Activated CD8-positive, alpha-beta memory T cell treated with anti-CD3 and anti-CD28 coated beads, Interleukin-2, amount 50 U/mL, for 4 hours (primary cell): ENCODE measurements at regions not wholly inside any gene's neighbourhood (a gene's known extent, or its start where the extent isn't known, plus 50 kb on each side); places are given as distances from the start of the nearest gene placed in this dataset.
"Not testable (repeated sequence)": the region's sequence is repeated elsewhere in the genome, so short reads cannot be mapped to it uniquely, and the experiment has no call there.

ENCODE experiments used
- DNase-seq: peaks from one replicate; pipeline ENCODE4 v3.0.0-alpha.2; 2020

DNA sequence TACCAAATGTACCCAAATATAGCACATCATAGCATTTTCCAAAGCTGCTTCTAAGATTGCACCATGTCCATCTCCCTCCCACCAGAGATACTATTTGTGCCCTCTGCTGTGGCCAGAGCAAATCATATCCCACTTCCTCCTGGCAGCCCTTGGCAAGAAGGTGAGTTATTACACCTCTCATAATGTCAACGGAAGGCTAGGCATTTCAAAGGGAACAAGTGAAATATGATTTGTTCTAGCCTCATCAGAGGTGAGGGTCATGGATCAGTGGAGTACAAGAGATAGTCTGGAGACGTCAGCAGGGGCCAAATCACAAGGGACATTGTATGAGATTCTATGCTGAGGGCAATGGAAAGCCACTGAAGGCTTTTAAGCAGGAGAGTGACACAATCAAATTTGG, 90.2 kb upstream of the BCAR3 start:
- no peak for DNase-seq

DNA sequence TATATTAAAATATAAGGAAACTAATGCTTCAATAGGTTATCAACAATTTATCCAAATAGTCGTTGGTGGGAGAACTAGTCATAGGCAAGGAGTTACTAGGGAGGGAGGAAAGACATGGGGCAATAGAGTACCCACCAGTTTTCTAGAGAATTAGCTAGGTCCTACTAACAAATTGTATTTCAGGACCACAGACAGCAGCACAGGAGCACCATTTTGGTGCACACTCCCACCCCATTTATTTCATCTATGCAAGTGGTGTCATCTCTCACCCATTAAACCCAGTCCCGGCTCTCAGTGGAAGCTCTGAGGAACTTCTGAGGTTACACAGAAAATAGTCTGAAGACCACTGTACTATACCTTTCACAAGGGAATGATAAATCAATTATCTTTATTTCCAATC, 89.0 kb upstream of the BCAR3 start:
- DNase-seq: no peak

DNA sequence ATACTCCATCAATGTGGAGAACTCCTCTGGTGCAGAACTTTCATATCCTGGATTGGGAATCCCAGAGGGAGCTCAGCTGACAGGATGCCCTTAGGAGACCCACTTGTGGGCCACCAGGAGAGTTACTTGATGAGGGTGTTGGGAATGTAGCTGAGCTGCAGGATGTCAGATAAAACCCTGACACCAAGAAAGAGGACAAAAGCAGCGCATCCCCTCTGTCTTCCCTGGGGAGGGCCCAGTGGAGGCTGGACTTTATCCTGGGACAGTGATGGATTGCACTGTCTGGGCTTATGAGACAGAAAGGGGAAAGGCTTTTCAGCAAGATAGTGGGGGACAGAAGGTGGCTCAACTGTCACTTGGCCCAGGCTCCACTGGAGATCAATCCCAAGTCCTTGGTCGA, 88.1 kb upstream of the BCAR3 start:
- no peak for DNase-seq

DNA sequence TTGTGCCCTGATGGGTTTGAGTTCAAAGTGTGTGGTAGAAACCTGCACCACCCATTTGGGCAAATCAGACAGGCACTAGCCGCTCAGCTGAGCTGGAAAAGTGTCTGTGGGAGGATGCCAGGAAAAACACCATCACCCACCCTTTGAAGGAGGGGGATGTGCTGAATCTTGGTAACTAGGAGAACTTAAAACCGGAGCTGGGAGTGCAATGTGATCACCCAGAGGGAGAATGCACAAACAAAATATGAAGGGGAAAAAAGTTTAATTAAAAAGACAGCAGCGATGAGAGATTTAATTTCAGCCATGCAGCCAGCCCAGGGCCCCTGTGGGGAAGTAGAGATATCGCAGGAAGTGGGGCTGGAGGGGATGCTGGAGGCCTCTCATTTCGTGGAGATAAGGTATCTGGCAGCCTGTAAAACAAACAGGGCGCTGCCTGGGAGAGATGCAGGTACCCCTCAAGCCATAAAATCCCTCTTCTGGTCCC, 86.8 kb upstream of the BCAR3 start:
- DNase-seq: no peak

DNA sequence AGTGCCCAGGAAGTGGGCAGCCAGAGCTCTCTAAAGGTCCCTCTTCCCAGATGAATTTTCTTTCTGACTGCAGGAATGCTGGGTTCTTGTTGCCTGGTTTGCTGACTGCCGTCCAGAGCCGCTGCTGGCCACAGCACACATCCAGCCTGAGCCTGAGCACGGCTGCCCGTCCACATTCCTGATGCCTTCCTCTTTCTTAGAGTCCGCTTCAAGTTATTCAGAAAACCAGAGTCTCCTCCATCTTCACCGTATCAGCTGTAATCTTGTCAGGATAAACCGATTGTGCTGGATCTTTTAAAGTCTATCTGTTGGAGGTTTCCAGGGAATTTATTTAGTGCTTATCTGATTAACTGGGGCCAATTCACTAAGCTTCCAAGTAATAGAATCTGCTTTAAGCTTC, 84.8 kb upstream of the BCAR3 start:
- DNase-seq: no peak

DNA sequence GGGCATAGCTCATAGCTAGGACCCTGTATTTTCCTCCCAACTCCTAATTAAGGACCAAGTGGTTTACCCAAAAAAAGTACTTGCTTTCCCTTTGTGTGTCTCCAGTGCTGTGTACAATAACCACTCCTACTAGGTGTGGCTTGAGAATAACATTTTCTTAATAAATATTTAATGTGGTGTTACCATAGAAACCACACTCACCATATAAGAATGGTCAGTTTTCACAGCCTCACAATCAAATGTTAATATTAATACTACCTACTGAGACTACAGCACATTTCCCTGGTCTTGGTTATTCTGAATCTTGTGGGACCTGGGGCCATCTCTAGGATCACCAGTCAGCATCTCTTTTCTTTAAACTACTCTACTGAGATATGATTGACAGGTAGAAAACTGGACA, 83.5 kb upstream of the BCAR3 start:
- no peak for DNase-seq

DNA sequence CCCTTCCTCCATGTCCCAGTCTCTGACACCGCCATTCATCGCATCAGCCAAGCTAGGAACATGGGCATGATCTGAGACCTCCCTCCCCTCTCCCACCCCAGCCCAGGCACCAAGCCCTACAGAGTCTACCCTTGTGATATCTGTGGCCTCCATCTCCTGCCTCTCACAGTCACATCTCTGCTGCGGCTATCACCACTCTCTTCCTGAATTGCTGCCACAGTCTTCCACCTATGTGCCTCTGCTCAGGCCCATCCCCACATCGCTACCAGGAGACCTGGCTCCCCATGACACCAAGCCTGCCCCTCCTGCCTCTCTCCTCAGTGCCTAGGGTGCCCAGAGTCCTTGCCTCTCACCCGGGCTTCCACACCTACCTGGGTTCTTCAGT, 82.7 kb upstream of the BCAR3 start:
- no peak for DNase-seq

DNA sequence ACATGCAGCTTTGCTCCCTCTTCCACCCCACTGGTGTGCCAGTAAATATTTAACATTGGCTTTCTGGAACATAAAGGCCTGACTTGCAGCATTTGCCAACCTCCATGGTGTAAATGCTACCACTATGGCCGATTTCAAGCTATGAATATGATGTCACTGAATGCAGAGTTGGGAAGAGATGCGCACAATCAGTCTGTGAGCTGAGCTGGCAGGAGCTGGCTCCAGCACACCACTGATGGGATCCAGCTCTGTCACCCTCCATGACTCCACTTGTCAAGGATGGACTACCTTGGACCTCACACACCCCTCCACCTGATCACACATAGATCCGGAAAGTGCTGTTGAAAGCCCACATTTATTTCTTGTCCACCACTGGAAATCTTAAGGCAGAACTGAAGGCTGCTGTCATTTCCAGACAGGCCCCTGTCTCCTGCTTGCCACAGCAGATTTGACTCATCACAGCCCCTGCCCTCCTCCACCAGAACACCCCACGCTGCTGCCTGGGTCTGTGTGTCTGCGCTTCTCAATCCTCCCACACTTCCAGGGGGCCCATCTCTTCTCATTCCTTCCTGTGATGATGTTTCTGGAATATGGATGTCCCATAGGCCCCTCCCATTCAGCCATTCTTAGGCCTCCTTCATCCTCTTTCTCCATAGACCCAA, 82.2 kb upstream of the BCAR3 start:
- DNase-seq: no peak

DNA sequence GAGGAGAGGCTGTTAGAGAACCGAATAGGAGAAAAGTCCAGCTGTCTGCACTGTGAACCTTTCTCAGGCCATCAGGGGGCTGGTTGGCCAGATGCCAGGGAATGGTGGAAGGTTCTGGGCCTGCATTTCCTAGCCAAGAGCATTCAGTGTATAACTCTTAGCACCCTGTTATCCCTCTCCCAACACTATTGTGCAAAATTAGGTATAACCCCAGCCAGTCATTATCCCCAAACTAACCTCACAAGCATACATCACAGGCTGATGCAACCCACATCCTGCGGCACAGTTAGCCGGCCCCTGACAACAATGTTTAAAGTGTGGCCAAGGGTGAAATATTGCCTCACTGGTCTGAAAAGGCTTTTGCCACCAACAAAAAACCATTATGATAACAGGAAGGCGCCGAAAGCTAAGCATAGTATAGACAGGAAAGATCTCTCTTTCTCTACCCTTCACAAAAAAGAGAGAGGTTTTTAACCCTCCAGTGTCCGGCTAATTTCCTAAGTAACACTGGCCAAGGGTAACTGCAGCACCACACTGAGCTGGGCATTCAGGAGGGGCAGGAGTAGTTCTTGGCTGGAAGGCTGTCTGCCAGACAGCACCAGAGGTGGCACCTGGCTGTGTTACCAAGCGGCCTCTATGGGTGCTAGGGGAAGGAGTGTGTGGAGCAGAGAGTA, 77.3 kb upstream of the BCAR3 start:
- DNase-seq: no peak

DNA sequence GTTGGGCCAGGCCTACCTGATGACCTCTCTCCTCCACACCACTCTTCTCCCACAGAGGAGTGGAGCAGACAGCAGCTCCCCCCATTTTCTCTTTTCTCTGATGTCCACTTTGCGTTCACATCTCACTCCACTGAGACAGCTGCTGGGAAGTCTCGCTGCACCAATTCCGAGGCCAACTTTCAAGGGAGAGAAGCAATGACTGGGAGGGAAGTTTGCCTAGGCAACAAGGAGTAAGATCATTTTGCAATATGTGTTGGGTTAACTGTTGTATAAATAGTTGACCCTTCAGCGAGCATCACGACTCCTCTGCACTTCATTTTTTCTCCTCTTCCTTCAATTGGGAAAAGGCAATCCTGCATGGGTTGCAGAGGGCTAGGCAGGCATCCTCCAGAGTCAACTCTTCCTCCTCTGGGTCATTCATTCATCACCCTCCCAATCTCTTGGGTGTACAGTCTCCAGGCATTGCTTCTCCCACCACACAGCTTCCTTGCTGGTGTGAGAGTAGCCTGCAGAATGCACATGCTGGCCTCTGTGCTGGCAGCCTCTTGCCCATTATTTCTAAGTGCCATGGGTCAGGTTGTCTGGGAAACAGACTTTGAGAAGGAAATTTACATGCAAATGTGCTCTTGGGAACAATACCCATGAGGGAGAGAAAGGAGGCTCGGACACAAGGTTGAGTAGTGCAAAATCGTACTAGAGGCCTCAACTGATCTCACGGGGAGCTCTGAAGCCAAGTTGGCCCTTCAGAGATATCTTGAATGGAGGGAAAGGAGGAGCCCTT, 75.8 kb upstream of the BCAR3 start:
- DNase-seq: no peak

DNA sequence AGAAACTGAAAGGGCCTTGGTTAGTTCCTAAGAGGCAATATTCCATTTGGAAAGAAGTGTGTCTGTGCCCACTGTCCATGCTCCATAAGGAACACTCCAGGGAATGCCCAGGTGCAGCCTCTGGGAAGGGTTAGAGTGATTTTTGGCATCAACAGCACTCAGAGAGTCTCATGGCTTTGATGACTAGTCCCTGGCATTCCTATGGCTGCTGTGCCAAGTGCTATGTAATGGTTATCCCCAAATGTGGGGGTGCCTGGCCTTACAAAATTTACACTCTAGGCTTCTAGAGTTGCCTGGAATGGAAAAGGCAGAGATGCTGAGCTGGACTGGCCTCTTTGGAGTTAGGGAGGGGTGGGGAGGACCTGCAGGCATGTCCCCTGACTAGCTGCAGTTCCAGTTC, 75.0 kb upstream of the BCAR3 start:
- no peak for DNase-seq

DNA sequence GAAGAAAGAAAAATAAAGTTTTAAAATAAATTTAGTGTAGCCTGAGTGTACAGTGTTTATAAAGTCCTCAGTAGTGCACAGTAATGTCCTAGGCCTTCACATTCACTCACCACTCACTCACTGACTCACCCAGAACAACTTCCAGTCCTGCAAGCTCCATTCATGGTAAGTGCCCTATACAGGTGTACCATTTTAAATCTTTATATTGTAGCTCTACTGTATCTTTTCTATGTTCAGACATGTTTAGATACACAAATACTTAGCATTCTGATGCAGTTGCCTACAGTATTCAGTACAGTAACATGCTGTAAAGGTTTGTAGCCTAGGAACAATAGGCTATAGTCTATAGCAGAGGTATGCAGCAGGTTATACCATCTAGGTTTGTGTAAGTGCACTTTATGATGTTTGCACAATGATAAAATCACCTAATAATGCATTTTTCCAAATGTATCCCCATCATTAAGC, 73.6 kb upstream of the BCAR3 start:
- DNase-seq: not testable (repeated sequence)

DNA sequence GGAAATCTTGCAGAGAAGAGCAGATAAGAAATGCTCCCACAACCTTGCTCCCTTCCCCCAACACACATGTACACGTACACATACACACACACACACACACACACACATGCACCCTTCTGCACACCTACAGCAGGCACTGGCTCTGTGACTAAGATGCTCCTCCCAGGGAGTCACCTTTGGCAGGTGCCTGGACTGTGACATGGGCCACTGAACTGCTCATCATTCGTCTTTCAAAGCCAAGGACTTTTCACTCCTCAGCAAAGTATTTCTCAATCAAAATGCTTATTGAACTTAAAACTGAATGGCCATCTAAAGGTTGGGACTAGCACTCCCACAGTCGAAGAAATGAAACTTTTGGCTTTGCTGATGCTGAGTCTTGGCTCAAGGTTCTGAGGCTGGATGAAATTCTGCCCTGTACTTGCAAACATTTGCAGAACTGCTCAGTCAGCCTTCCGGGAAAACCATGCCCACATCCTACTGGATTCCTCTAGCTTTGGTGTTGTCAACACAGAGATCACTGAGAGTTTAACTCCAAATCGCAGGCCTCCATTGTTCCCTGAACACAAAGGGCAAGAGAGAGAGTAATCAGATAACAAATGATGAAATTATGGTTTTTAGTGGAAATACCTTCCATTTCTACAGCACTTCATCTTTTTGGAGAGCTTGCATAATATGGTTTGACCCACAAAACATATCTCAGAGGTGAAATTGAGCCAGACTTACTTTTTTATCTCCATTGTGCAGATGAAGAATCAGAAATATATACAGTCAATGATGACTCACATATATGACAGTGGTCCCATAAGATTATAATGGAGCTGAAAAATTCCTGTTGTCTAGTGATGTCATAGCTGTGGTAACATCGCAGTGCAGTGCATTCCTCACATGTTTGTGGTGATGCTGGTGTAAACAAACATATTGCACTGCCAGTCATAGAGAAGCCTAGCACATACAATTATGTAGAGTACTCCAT, 72.4 kb upstream of the BCAR3 start:
- DNase-seq: no peak

DNA sequence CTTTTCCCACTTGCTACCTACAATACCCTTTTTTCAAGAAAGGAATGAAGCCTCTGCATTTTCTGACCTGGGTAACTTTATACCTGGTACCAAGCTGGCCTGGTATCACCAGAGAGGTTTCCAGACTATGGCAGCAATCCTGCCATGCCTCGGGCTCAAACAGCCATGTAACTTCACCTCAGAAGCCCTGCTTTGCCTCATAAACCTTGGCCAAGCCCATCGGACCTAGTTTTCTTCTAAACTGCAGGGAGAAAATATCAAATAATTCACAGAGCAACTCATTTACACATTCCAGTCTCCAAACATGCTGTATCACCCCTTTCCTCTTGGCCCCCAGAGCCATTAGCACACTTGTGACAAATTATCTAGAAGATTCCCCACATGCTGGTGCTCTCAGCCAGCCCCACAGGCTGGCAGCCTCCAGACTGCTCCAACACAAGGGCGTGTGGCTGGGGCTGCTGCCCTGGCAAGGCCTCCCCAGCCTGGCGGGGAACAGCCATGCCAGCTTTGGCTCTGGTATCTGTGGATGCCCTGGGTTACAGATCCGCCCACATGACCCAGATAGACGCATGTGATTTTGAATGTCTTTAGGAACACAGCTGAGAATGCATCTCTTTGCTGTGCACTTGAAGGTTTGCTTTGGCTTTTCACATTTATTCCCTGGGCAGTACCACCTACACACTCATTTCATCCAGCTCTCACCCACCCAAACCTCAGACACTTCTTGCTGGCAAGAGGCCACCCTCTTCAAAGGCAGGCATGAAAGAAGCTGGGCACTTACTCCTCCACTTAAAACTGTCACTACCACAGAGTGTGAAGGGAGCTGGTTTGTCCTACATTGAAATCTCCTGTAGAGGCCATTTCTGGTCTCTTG, 70.0 kb upstream of the BCAR3 start:
- no peak for DNase-seq

DNA sequence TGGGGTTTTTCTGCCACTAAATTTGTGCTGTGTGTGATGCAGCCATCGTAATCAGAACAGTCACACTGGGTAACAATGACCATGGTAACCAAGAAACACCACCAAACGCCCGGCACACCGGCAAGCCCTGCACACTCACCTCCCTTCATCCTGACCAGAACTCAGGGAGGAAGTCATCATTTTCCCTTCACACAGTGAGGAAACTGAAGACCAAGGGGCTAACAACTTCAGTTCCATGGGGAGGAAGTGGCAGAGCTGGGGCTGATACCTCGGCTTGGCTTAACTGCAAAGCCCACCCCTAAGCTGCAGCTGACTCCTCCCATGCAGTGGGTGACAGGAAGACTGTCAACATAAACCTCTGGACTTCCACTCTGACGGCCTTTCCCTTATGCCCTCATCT, 69.3 kb upstream of the BCAR3 start:
- DNase-seq: no peak

DNA sequence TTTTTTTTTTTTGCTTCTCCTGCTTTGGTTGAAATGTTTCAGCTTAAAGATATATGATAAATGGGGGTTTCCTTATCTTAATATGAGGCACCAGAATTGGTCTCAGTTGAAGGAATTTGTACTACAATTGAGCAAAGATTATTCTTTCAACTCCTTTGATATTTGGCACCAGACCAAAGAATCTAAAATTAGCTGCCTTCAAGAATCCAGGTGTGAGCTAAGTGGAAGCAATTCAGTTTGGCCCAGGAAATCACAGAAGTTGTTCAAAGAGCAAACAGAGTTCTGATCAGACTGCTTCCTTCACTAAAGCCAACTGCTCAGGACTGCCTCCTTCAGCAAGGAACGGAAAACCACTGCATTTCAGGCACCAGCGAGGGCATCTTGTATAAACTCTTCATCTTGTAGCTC, 68.3 kb upstream of the BCAR3 start:
- no peak for DNase-seq

DNA sequence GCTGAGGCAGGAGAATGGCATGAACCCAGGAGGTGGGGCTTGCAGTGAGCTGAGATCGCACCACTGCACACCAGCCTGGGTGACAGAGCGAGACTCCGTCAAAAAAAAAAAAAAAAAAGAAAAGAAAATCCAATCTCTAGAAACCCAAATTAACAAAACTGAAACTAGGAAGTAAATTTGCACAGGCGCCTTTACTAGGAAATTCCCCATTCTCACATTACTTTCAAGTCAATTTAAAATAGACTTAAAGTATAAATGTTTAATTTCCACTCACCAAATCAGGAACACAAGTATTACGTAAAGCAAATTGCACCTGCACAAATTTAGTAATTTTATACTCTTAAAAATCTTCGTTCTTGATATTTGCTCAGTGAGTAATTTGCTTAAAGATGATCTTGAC, 67.8 kb upstream of the BCAR3 start:
- no peak for DNase-seq

DNA sequence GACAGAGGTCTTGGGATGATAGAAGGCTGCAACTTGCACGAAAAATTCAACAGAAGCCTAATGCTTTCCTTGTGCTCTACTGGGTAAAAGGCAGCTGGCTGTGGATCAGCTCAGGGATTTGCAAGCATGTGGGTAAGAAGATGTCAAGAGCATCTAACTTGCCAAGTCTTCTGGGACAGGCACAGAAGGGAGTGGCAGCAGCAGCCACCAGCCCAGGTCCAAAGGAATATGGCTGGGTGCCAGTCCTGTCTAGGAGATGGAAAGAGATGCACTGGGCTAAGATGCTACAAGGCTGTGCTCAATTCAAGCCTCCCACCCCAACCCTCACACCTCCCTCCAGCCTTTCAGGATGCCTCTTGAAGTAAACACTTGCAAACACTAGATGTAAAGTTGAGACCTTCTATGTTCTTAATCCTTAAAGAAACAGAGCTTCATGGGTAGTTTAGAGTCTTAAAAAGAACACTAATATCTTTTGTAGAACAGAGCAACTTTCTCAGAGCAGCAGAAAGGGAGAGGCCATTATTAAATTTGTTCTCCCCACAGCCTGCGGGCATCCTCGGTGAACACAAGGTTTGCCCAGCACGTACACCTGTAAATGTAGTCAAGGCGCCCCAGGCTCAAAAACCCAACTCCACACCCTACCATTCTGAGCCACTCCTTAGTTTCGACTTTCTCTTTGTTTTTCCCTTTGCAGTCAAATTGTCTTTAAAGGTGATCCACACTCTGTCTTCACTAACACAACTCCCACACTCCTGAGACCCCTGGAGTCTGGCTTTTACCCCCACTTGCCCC, 64.6 kb upstream of the BCAR3 start:
- no peak for DNase-seq

DNA sequence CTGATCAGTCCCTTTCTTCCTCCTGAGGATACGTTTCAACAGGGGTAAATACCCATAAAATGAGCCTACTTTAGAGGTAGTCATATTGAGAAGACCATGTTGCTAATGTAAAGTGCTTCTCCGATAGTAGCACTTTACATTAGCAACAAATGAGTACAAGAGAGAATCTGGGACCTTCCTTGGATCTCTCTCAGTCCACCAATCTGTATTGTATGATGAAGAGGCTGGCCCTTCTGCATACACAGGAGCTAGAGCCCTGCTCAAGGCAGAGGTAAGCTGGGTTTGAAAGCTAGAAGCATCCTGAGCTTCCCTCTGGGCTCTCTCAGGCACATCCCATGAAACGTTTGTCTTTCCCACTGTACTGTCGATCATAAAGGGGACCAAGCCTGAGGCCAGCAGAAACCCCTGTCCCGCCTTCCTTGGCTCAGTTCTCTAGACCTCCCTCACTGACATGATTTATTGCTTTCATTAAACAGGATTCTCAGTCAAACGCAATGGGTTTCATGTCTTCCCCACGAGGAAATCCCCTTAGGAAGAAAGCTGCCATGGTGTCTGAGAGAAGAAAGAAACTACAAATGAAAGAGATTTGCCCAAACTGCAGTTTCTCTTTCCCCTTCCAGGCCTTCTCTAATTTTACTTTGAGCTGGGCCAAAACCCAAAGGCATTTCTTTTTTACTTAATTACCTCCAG, 62.8 kb upstream of the BCAR3 start:
- no peak for DNase-seq

DNA sequence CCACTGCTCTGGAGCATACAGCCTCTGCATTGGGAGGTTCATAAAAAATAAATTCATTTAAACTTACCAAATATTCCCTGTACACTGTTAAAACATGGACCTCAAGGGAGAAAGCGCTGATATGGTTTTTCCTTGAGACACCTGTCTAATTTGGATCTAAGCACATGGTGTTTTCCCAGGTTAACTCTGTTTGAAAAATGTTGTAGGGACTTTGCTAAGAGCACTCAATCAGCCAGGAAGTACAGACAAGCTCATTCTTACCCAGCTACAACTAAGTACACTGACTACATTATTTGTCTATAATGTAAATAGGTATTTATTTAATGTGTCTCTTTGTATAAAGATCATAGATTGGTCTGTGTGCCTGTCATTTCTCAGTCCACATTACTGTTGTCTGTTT, 61.8 kb upstream of the BCAR3 start:
- DNase-seq: no peak
